H1 (cell line): ENCODE measurements at regions not wholly inside any gene's neighbourhood (a gene's known extent, or its start where the extent isn't known, plus 50 kb on each side); places are given as distances from the start of the nearest gene placed in this dataset.
A peak's percentile ranks its signal among the peaks of the same experiment; 100 is the strongest.

Experiments
- CTCF ChIA-PET: fragments of 300-600 bp; sonication (Branson Sonifier 250); formaldehyde crosslinking; loops from one replicate; lab custom pipeline; 2021; ENCODE audit not compliant: partially characterized antibody; lab: Charles Lee
- POLR2A ChIA-PET: fragments of 300-600 bp; sonication (Branson Sonifier 250); formaldehyde crosslinking; loops from one replicate; lab custom pipeline; 2021; ENCODE audit warnings: inconsistent platforms; ENCODE audit not compliant: partially characterized antibody; lab: Charles Lee
- DNase-seq, 2 experiments: peaks; one replicate each; pipeline versions ENCODE4 v3.0.0 to v3.0.0-alpha.2; 2010 to 2022; ENCODE audit warnings: low spot score in 2 of 2, low read depth in 1 of 2, mixed read lengths in 1 of 2
- FAIRE-seq: peaks from 2 replicates; lab custom pipeline; 2011; peaks lifted over from hg19 to GRCh38; lab: Jason Lieb, UNC
- H2AFZ ChIP-seq: 2 replicates; pipeline ENCODE4 v1.8.1; 2012; ENCODE audit warnings: low read length, inconsistent platforms
- H2AK5ac ChIP-seq: 2 replicates; pipeline ENCODE4 v1.6.1; 2013; ENCODE audit warnings: low read depth, low read length
- H2BK120ac ChIP-seq: replicated peaks from 2 replicates; pipeline ENCODE3; 2013; ENCODE audit warnings: low read depth, low read length, inconsistent platforms
- H2BK12ac ChIP-seq: 2 replicates; pipeline ENCODE4 v1.6.1; 2013; ENCODE audit warnings: low read depth, low read length
- H2BK15ac ChIP-seq: 2 replicates; pipeline ENCODE4 v1.6.1; 2013; ENCODE audit warnings: low read length
- H2BK20ac ChIP-seq: 2 replicates; pipeline ENCODE4 v1.6.1; 2013; ENCODE audit warnings: low read length
- H2BK5ac ChIP-seq: 2 replicates; pipeline ENCODE4 v1.6.1; 2013; ENCODE audit warnings: low read depth, low read length
- H3K14ac ChIP-seq: 2 replicates; pipeline ENCODE4 v1.6.1; 2013; ENCODE audit warnings: inconsistent platforms; ENCODE audit not compliant: insufficient read length
- H3K18ac ChIP-seq: 2 replicates; pipeline ENCODE4 v1.6.1; 2013; ENCODE audit warnings: low read length; ENCODE audit errors: extremely low read depth
- H3K23ac ChIP-seq: 2 replicates; pipeline ENCODE4 v1.6.1; 2013; ENCODE audit warnings: inconsistent platforms; ENCODE audit not compliant: insufficient read length
- H3K23me2 ChIP-seq: 2 replicates; pipeline ENCODE4 v1.6.1; 2013; ENCODE audit warnings: low read depth, low read length
- H3K27ac ChIP-seq: 2 replicates; pipeline ENCODE4 v1.6.1; 2011; ENCODE audit warnings: low read depth, low read length, inconsistent platforms
- H3K27me3 ChIP-seq, 4 experiments: replicated peaks in 1 of 4; 1 replicate in 1 of 4; 2 replicates in 3 of 4; pipeline versions ENCODE4 v1.6.1 to v1.8.1; 2011 to 2013; ENCODE audit warnings: low read length in 3 of 4, mild to moderate bottlenecking in 3 of 4, inconsistent platforms in 2 of 4, mixed read lengths in 2 of 4, moderate library complexity in 1 of 4; ENCODE audit not compliant: control insufficient read depth in 3 of 4, insufficient read depth in 3 of 4; ENCODE audit errors: extremely low read depth in 1 of 4
- H3K36me3 ChIP-seq, 4 experiments: 2 replicates each; pipeline versions ENCODE4 v1.6.1 to v1.8.1; 2011 to 2013; ENCODE audit warnings: mild to moderate bottlenecking in 4 of 4, low read length in 3 of 4, moderate library complexity in 2 of 4, control low read depth in 1 of 4, inconsistent platforms in 1 of 4; ENCODE audit not compliant: insufficient read depth in 4 of 4, control insufficient read depth in 2 of 4
- H3K4ac ChIP-seq: replicated peaks from 2 replicates; pipeline ENCODE3; 2013; ENCODE audit warnings: low read length, low read depth, mixed read lengths, inconsistent platforms; ENCODE audit not compliant: insufficient read length
- H3K4me1 ChIP-seq, 4 experiments: replicated peaks in 1 of 4; 1 replicate in 1 of 4; 2 replicates in 3 of 4; pipeline versions ENCODE4 v1.6.1 to v1.8.1; 2011 to 2013; ENCODE audit warnings: low read length in 3 of 4, inconsistent platforms in 2 of 4, mixed read lengths in 1 of 4; ENCODE audit not compliant: insufficient read depth in 4 of 4, control insufficient read depth in 3 of 4
- H3K4me2 ChIP-seq, 2 experiments: 2 replicates each; pipeline versions ENCODE4 v1.6.1 to v1.8.1; 2011 to 2013; ENCODE audit warnings: low read depth in 2 of 2, low read length in 2 of 2, control low read depth in 1 of 2, inconsistent platforms in 1 of 2, mild to moderate bottlenecking in 1 of 2; ENCODE audit not compliant: insufficient read depth in 1 of 2
- H3K4me3 ChIP-seq, 4 experiments: fragments of 200-600, 300-600 bp in 1 of 4; sonication (generic), shearing (Covaris generic), sonication (Bioruptor Twin) in 1 of 4; 2 replicates each; pipeline versions ENCODE4 v1.5.1 to v1.8.1; 2011 to 2016; ENCODE audit warnings: low read length in 4 of 4, low read depth in 3 of 4, control low read depth in 2 of 4, inconsistent platforms in 2 of 4, mild to moderate bottlenecking in 2 of 4, mixed read lengths in 1 of 4, moderate library complexity in 1 of 4; ENCODE audit not compliant: insufficient read depth in 2 of 4; ENCODE audit errors: extremely low read depth in 1 of 4
- H3K56ac ChIP-seq: replicated peaks from 2 replicates; pipeline ENCODE3; 2013; ENCODE audit warnings: low read depth, mild to moderate bottlenecking, mixed read lengths, low read length, inconsistent platforms; ENCODE audit not compliant: insufficient read length
- H3K79me1 ChIP-seq: 2 replicates; pipeline ENCODE4 v1.6.1; 2013; ENCODE audit warnings: low read depth, low read length, control low read depth
- H3K79me2 ChIP-seq, 2 experiments: 2 replicates each; pipeline versions ENCODE4 v1.6.1 to v1.8.1; 2012 to 2013; ENCODE audit warnings: low read length in 2 of 2, mild to moderate bottlenecking in 2 of 2, inconsistent platforms in 1 of 2; ENCODE audit not compliant: insufficient read depth in 2 of 2, control insufficient read depth in 1 of 2
- H3K9ac ChIP-seq, 4 experiments: replicated peaks in 1 of 4; 1 replicate in 1 of 4; 2 replicates in 3 of 4; pipeline versions ENCODE4 v1.6.1 to v1.8.1; 2011 to 2013; ENCODE audit warnings: low read depth in 3 of 4, low read length in 3 of 4, control low read depth in 2 of 4, mild to moderate bottlenecking in 2 of 4, moderate library complexity in 2 of 4, inconsistent platforms in 1 of 4; ENCODE audit errors: extremely low read depth in 1 of 4
- H3K9me3 ChIP-seq, 2 experiments: 2 replicates each; pipeline versions ENCODE4 v1.6.1 to v1.8.1; 2012 to 2013; ENCODE audit warnings: mild to moderate bottlenecking in 2 of 2, moderate library complexity in 2 of 2, control low read depth in 1 of 2, inconsistent platforms in 1 of 2, low read depth in 1 of 2, low read length in 1 of 2, mixed read lengths in 1 of 2; ENCODE audit not compliant: insufficient read depth in 2 of 2
- H4K20me1 ChIP-seq, 2 experiments: replicated peaks in 1 of 2; 2 replicates each; pipeline versions ENCODE3 to v1.8.1; 2011 to 2013; ENCODE audit warnings: inconsistent platforms in 2 of 2, low read length in 2 of 2, mild to moderate bottlenecking in 1 of 2; ENCODE audit not compliant: insufficient read depth in 2 of 2, control insufficient read depth in 1 of 2
- H4K5ac ChIP-seq: 2 replicates; pipeline ENCODE4 v1.6.1; 2013; ENCODE audit warnings: low read length, low read depth, mixed read lengths, inconsistent platforms; ENCODE audit not compliant: insufficient read length
- H4K8ac ChIP-seq: 2 replicates; pipeline ENCODE4 v1.8.0; 2013; ENCODE audit warnings: mild to moderate bottlenecking, moderate library complexity, low read length, inconsistent platforms; ENCODE audit not compliant: insufficient read depth; ENCODE audit errors: extremely low read depth
- H4K91ac ChIP-seq: replicated peaks from 2 replicates; pipeline ENCODE3; 2013; ENCODE audit warnings: low read length, mixed read lengths, inconsistent platforms; ENCODE audit not compliant: insufficient read length
- KDM4A ChIP-seq: IDR thresholded peaks from one replicate; pipeline ENCODE4 v1.7.1; 2012; ENCODE audit warnings: low read depth, mild to moderate bottlenecking, moderate library complexity, low read length, inconsistent platforms; ENCODE audit not compliant: severe bottlenecking
- WGBS, 2 experiments: shearing (Covaris generic) in 1 of 2; methylation state at CpG; one replicate each; pipeline versions ENCODE4 v1.1.6 to v1.1.7; 2013 to 2015; ENCODE audit warnings: low lambda C conversion rate in 2 of 2, mixed read lengths in 2 of 2, inconsistent platforms in 1 of 2, low coverage in 1 of 2, missing lambda C conversion rate in 1 of 2; ENCODE audit not compliant: insufficient replicate concordance in 2 of 2, insufficient coverage in 1 of 2, insufficient read length in 1 of 2; ENCODE audit errors: extremely low coverage in 1 of 2, missing lambda C conversion rate in 1 of 2; 5-methylcytosine and 5-hydroxymethylcytosine counted together
- TF ChIP-seq, protein P1 (sequence below): IDR thresholded peaks from 2 replicates; pipeline ENCODE4 v1.6.1; 2011; ENCODE audit warnings: low read depth, mild to moderate bottlenecking, low read length; ENCODE audit not compliant: insufficient read depth

DNA sequence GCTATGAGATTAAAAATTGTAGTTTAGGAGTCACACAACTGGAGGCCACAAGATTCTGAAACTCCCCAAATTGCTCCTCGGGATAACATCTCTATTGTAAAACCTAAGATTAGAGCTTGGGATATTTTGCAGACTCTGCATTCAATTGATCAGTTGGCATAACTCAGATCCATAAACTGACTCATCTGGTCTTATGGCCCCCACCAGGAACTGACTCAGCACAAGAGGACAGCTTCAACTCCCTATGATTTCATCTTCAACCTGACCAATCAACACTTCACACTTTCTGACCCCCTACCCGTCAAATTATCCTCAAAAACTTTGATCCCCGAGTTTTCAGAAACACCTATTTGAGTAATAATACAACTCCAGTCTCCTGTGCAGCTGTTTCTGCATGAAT is 257.3 kb downstream of the HAO1 start:
- H2BK5ac ChIP-seq, result no peak overlapping the region
- H3K9ac ChIP-seq, result no peak overlapping the region
- no peak overlapping the region for H3K4me3 ChIP-seq
- H2BK12ac ChIP-seq, result no peak overlapping the region
- no peaks in the 10 kb centered on the region for H3K4me1 ChIP-seq
- no peak overlapping the region for H3K18ac ChIP-seq
- H4K8ac ChIP-seq, result no peak overlapping the region
- no peak overlapping the region for H2BK20ac ChIP-seq
- H3K14ac ChIP-seq, result no peak overlapping the region
- H3K23ac ChIP-seq, result no peak overlapping the region
- no peak overlapping the region for H3K4ac ChIP-seq
- H3K56ac ChIP-seq, result no peak overlapping the region
- no peaks in the 10 kb centered on the region for H3K9me3 ChIP-seq
- no peak overlapping the region for H2BK120ac ChIP-seq
- no peak overlapping the region for H4K91ac ChIP-seq
- H3K4me2 ChIP-seq, result no peak overlapping the region
- no peak for DNase-seq
- H2AK5ac ChIP-seq, result no peak overlapping the region
- H3K27me3 ChIP-seq, result no peaks in the 10 kb centered on the region
- H4K5ac ChIP-seq, result no peak overlapping the region
- no peaks in the 10 kb centered on the region for H4K20me1 ChIP-seq
- TF ChIP-seq, protein P1, sequence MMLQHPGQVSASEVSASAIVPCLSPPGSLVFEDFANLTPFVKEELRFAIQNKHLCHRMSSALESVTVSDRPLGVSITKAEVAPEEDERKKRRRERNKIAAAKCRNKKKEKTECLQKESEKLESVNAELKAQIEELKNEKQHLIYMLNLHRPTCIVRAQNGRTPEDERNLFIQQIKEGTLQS, result no peak
- TF ChIP-seq KDM4A, result no peak
- TF ChIP-seq, all 59 proteins: peak for 0
- ChIA-PET POLR2A (interaction anchor here (1.6 kb wide), 1 partner anchor 13 kb away, joined by 3 read pairs; no protein-coding TSS in a partner anchor), CTCF (no interaction called here)
- FAIRE-seq, result no peak
- H3K79me1 ChIP-seq, result no peaks in the 10 kb centered on the region
- no peaks in the 10 kb centered on the region for H3K36me3 ChIP-seq
- no peak overlapping the region for H3K27ac ChIP-seq
- no peaks in the 10 kb centered on the region for H3K79me2 ChIP-seq
- 0 out of 2 replicates have a peak overlapping the region, but pooled peaks have one; percentile 51 for H2AFZ ChIP-seq
- WGBS, 2 experiments, result 97% methylated on average over 3 of the region's 3 CpGs; no CpG with 5 or more reads in 1 of the 2 experiments
- H3K23me2 ChIP-seq, result no peaks in the 10 kb centered on the region
- no peak overlapping the region for H2BK15ac ChIP-seq
